Ishikawa (cell line): ENCODE measurements at regions not wholly inside any gene's neighbourhood (a gene's known extent, or its start where the extent isn't known, plus 50 kb on each side); places are given as distances from the start of the nearest gene placed in this dataset.

Source experiments
- CEBPB ChIP-seq: IDR thresholded peaks from 2 replicates; pipeline ENCODE4 v1.6.1; 2012
- CREB1 ChIP-seq: IDR thresholded peaks from 2 replicates; pipeline ENCODE4 v1.6.1; 2012; ENCODE audit warnings: low read depth
- EGR1 ChIP-seq: IDR thresholded peaks from 2 replicates; pipeline ENCODE4 v1.6.1; 2012
- EP300 ChIP-seq: IDR thresholded peaks from 2 replicates; pipeline ENCODE4 v1.6.1; 2012; ENCODE audit warnings: borderline replicate concordance
- FOXM1 ChIP-seq: IDR thresholded peaks from 2 replicates; pipeline ENCODE4 v1.6.1; 2012; ENCODE audit warnings: low read depth, borderline replicate concordance
- NFIC ChIP-seq: IDR thresholded peaks from 2 replicates; pipeline ENCODE4 v1.6.1; 2012
- RAD21 ChIP-seq: IDR thresholded peaks from 2 replicates; pipeline ENCODE4 v1.6.1; 2012; ENCODE audit warnings: low read depth
- TAF1 ChIP-seq: IDR thresholded peaks from 2 replicates; pipeline ENCODE4 v1.6.1; 2012; ENCODE audit warnings: low read depth, mild to moderate bottlenecking
- TCF12 ChIP-seq: IDR thresholded peaks from 2 replicates; pipeline ENCODE4 v1.6.1; 2012; ENCODE audit warnings: low read depth
- TEAD4 ChIP-seq: IDR thresholded peaks from 2 replicates; pipeline ENCODE4 v1.6.1; 2012
- YY1 ChIP-seq: IDR thresholded peaks from 2 replicates; pipeline ENCODE4 v1.6.1; 2012; ENCODE audit warnings: low read depth
- ZBTB7A ChIP-seq: IDR thresholded peaks from 2 replicates; pipeline ENCODE4 v1.6.1; 2012; ENCODE audit warnings: low read depth
- TF ChIP-seq, protein P1 (sequence below): IDR thresholded peaks from 2 replicates; pipeline ENCODE4 v1.6.1; 2012
- TF ChIP-seq, protein P2 (sequence below): IDR thresholded peaks from 2 replicates; pipeline ENCODE4 v1.6.1; 2012
- TF ChIP-seq, protein P3 (sequence below): IDR thresholded peaks from 2 replicates; pipeline ENCODE4 v1.6.1; 2012; ENCODE audit warnings: low read depth, mild to moderate bottlenecking

DNA sequence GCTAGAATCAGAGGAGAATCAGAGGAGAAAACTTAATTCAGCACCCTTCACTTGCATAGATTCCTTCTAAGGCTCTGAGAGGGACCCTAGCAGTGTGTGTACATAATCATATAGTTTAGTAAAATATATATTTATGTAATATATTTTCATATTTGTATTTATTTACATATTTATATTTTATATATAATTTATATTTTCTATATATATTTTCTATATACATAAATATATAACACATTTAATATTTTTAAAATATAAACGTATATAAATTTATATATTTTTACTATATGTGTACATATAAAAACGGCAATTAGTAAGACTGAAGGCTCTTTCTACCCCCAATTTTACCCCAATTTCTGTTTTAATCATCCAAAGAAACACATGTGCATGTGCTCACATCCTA is 80.3 kb downstream of the NXPE2 start:
- TF ChIP-seq, protein P1, sequence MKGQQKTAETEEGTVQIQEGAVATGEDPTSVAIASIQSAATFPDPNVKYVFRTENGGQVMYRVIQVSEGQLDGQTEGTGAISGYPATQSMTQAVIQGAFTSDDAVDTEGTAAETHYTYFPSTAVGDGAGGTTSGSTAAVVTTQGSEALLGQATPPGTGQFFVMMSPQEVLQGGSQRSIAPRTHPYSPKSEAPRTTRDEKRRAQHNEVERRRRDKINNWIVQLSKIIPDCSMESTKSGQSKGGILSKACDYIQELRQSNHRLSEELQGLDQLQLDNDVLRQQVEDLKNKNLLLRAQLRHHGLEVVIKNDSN: no peak
- TF ChIP-seq CEBPB: no peak
- no peak for TF ChIP-seq FOXM1
- TF ChIP-seq TEAD4: no peak
- no peak for TF ChIP-seq EGR1
- no peak for TF ChIP-seq YY1
- no peak for TF ChIP-seq TCF12
- TF ChIP-seq NFIC: no peak
- TF ChIP-seq RAD21: no peak
- TF ChIP-seq TAF1: no peak
- TF ChIP-seq ZBTB7A: no peak
- TF ChIP-seq EP300: no peak
- TF ChIP-seq, protein P2, sequence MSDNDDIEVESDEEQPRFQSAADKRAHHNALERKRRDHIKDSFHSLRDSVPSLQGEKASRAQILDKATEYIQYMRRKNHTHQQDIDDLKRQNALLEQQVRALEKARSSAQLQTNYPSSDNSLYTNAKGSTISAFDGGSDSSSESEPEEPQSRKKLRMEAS: no peak
- TF ChIP-seq, protein P3, sequence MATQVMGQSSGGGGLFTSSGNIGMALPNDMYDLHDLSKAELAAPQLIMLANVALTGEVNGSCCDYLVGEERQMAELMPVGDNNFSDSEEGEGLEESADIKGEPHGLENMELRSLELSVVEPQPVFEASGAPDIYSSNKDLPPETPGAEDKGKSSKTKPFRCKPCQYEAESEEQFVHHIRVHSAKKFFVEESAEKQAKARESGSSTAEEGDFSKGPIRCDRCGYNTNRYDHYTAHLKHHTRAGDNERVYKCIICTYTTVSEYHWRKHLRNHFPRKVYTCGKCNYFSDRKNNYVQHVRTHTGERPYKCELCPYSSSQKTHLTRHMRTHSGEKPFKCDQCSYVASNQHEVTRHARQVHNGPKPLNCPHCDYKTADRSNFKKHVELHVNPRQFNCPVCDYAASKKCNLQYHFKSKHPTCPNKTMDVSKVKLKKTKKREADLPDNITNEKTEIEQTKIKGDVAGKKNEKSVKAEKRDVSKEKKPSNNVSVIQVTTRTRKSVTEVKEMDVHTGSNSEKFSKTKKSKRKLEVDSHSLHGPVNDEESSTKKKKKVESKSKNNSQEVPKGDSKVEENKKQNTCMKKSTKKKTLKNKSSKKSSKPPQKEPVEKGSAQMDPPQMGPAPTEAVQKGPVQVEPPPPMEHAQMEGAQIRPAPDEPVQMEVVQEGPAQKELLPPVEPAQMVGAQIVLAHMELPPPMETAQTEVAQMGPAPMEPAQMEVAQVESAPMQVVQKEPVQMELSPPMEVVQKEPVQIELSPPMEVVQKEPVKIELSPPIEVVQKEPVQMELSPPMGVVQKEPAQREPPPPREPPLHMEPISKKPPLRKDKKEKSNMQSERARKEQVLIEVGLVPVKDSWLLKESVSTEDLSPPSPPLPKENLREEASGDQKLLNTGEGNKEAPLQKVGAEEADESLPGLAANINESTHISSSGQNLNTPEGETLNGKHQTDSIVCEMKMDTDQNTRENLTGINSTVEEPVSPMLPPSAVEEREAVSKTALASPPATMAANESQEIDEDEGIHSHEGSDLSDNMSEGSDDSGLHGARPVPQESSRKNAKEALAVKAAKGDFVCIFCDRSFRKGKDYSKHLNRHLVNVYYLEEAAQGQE: no peak
- no peak for TF ChIP-seq CREB1

DNA sequence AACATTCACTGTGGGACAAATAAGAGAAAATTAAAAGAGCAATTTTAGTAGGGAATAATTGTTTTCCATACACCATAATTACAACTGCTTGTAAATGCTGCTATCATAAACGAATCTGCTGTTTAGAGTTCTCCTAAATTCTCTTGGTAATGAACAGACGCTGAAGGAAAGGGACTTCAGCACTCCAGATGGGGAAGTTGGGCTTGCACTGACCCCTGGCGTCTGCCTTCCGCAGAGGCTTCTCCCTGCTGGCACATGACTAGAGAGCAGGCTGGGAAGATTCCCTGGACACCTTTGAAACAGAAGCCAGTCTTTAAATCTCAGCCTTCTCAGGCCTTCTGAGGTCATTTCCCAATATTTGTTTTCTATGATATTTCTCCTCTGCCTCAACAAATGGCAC is 84.1 kb downstream of the NXPE2 start:
- no peak for TF ChIP-seq EGR1
- TF ChIP-seq ZBTB7A: no peak
- no peak for TF ChIP-seq TEAD4
- no peak for TF ChIP-seq YY1
- TF ChIP-seq RAD21: peak; percentile 54

DNA sequence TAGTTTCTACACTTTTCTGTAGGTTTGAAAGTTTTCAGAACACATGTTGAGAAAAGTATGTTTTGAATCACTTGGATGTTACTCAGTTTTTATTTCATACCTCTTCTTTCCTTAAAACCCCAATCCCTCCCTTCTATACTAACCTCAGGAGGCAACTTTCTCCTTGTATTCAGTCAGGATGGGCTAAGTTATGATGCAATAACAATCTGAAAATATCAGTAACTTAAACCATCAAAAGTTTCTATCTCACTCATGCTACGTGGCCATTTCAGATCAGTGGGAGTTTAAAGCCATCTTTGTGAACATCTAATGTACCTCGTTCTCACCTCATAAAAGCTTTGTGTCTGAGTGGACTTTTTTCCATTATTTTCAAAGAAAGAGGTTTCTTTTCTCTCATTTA is 86.2 kb downstream of the NXPE2 start:
- no peak for TF ChIP-seq TCF12
- TF ChIP-seq NFIC: no peak
- TF ChIP-seq, protein P3: no peak
- no peak for TF ChIP-seq RAD21
- TF ChIP-seq EP300: no peak
- no peak for TF ChIP-seq ZBTB7A
- TF ChIP-seq TAF1: no peak
- TF ChIP-seq, protein P1: no peak
- TF ChIP-seq EGR1: no peak
- TF ChIP-seq CREB1: no peak
- TF ChIP-seq, protein P2: no peak
- no peak for TF ChIP-seq CEBPB

DNA sequence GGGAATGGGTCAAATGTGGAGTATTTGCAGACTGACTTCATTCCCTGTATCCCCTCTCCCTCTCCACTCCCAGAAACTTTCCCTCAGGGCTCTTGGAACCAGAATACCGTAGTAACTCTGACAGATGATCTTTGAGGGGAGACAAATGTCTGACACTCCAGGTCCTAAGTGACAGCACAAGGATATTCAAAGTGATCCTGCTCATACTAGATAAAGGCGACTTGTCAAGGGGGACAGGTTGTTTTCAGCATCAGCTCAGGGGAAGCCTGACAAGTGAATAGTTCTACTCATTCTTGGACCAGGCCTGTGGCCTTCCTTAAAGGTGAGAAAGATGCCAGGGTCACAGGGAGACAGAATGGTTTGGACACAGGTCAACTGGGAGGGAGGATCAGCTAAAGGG is 92.8 kb downstream of the NXPE2 start:
- no peak for TF ChIP-seq EP300
- TF ChIP-seq CREB1: no peak
- TF ChIP-seq, protein P2: no peak
- TF ChIP-seq RAD21: no peak

DNA sequence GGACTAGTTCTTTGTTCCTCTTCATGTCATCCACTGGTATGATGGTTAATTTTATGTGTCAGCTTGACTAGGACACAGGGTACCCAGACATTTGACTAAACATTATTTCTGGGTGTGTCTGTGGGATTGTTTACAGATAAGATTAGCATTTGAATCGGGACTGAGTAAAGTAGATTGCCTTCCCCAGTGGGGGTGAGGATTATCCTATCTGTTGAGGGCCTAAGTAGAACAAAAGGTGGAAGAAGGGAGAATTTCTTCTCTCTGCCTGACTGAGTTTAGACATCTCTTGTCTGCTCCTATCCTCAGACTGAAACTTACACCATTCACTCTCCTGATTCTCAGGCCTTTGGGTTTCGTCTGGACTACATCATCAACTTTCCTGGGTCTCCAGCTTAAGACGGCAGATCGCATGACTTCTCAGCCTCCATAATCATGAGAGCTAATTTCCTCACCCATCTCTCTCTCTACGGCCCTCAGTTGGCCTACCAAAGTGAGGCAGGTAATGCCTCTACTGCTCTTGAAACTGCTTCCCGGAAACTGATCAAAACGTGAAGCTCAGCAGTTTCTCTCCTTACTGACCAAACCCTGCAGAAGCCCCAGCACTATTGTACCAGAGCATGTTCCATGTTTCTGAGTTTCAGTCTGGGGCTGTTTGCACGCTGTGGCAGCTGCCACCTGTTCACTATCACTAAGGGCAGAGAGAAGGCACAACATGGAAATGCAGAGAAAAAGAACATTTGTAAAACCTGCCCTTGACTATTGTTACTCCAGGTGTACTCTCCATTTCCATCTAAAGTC is 95.4 kb downstream of the NXPE2 start:
- TF ChIP-seq ZBTB7A: no peak
- TF ChIP-seq FOXM1: no peak
- TF ChIP-seq, protein P3: no peak
- TF ChIP-seq EGR1: no peak
- TF ChIP-seq, protein P1: no peak
